GM19395 (cell line): ENCODE measurements at regions not wholly inside any gene's neighbourhood (a gene's known extent, or its start where the extent isn't known, plus 50 kb on each side); places are given as distances from the start of the nearest gene placed in this dataset.

Experiments
- ATAC-seq: cut with Tn5 transposase; IDR thresholded peaks from one replicate; pipeline ENCODE4 v1.9.1; 2021; ENCODE audit warnings: mild to moderate bottlenecking, moderate library complexity; ENCODE audit not compliant: unreplicated experiment

DNA sequence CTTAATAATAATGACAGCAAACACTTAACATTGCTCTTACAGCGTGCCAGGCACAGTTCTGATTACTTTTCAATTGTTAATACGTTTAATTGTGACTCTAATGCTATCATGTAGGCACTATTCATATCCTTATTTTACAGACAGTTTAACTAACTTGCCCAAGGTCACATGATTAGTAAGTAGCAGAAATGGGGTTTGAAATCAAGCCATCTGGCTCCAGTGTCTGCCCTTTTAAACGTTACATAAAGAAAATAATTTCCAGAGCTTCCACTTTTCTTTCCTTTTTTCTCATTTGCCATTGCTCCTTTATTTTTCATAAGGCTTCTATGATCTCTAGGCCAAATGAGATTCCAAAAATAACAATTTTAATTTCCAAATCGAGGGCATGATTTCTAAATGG lies 50.6 kb upstream of the IKZF2 start:
- ATAC-seq, result no peak

DNA sequence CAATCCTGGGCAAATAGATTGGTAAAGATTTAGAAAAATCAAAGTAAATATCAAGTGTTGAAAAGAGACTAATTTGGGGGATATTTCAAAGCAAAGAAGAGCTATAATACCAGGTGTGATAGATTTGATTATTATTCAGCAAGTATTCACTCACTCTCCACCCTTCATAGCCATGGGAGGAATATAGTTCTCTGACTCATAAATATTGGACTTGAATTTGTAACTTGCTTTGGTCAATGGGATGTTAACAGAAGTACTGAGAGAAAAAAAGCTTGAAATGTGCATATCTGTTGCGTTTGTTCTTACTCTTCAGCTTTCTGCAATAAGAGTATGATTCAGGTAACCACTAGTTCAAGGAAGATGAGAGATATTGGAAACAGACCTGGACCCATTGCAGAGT lies 54.5 kb upstream of the IKZF2 start:
- ATAC-seq, result no peak

DNA sequence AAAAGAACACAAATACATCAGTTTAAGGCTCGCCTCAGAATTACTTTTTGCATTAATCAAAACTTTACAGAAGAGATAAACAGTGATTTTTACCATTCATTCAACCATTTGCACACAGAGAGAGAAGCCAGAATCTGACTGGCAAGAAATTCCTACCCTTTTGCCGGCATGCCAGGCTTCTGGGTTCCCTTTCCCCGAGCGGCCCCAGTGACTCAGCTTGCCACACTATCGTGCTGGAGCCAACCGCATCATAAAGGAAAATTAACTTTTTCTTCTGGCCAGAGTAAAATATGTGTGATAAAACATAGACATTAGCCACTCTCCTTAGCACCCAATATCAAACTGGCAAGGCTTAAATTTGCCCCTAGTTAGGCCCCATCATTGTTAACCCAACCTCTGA lies 61.8 kb upstream of the IKZF2 start:
- ATAC-seq, result no peak

DNA sequence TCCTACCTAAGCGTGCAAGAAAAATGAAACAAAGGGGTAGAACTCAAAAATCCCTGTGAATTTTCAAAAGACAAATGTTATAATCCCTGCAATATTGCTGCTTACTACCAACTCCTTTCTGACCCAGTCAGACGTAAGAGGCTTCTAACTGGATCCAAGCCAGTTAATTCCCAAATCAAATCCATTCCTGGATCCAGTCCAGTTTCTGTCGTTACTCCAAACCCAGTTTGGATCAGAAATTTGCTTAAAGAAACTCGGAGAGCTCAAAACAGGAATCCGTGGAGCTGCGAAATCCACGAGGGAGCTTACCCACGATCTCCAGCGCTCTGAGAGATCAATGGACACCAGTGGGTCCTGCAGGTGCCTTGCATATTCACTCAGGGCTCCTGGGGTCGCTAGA lies 62.8 kb upstream of the IKZF2 start:
- ATAC-seq, result no peak

DNA sequence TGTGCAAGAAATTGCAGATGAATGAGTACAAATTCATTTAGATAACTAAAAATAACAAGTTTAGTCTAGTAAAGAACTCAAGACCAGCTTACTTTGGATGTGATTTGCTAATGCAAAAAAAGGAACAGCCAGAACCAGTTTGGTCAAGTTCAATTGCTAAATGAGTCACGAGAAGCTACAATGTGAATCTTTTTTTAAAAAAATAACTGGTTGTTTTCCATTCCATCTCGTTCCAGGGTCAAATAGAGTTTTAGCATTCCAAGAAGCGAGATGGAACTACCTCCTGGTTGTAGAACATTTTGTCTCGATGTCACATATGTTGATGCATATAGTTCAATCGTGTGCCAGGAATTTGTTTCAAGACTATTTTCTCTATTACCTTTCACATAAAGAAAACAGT lies 65.0 kb upstream of the IKZF2 start:
- no peak for ATAC-seq

DNA sequence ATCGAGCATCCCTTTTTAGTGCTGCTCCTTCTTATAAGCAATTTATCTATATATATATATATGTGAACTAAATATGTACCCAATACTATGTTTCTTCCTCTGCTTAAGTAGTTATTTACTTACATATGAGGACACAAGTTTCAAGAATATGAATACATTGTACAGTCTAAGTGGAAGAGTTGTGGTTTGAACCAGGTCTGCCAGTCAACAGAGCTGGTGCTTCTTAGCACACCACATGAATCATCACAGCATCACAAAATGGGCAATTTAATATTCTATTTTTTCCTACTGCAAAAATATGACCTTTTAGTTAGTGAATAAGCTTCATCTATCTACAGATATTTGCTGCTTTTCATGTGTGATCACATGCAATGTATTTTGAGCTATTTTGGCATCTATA lies 64.4 kb upstream of the SPAG16 start:
- ATAC-seq, result no peak

DNA sequence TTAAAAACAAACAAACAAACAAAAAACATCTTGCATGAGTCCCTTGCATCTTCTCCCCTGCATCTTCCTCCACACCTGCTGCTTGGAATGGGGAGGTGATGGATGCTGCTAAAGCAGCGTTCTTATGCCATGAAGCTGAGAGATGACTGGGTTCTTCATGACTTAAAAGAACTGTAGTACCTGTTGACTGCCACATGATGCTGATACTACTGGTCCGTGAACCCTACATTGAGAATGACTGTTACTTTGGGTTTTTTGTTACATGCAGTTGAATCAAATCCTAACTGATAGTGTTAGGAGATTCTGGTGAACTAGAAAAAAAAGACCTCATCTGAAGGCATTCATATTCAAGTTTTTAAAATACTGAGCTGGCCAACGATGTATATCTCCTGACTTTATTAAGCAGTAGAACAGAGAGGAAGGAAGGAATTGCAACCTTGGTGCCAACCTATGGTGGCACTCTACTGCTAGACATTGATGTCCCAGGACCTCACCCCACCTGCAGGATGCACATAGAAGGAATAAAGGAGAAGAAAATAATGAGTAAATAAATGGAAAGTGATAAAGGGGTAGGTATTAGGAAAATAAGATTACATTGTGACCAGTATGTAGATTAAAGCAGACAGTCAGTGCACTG lies 63.2 kb upstream of the SPAG16 start:
- ATAC-seq, result peak; percentile 75

DNA sequence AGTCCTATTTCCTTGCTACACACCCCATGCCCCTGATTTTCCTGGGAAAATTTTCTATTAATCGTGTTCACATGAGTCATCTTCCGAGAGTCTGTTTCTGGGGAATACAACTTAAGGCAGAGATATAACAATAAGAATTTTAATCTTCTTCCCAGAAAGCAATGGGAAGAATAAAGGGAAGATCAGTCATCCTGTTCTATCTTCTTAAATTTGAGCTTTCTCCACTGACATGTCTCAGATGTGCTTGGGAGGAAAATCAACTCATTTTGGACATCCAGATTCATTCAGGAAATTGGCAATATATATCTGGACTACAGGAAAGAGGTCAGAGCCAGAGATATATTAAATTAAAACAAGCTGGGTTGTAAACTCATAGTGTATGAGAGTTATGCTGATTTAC lies 62.3 kb upstream of the SPAG16 start:
- ATAC-seq, result no peak

DNA sequence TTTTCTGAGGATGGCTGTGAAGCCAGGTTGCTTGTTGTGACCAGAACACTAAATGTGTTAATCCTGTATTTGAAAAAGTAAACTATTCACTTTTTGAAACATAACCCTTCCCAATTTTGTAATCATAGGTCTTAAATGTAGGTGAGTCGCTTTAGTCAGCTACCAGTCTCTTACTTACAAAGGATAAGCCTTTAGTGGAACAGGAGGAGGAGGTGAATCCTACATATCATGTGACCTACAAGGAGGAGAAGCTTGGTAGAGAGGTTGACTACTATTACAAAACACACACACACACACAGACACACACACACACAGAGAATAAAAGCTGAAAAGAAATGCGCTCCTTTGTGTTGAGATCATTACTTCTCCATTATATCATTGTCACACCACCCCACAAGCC lies 59.9 kb upstream of the SPAG16 start:
- ATAC-seq, result no peak

DNA sequence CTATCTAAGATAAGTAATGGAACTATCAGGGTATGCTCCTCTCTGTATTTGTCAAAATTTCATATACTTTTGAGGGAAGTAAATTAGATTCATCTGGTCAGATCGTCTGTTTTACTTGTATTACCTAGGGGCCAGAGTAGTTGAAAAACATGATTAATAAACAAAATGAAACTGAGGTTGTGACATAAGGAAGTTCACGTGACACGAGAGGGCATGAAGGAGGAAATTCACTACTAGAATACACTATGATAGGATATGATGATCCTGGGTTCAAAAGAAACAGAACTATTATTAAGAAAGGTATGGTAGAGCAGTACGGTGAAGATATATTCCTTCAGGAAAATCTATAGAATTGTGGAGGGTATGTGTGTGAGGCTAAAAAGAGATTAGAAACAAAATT lies 58.4 kb upstream of the SPAG16 start:
- no peak for ATAC-seq

DNA sequence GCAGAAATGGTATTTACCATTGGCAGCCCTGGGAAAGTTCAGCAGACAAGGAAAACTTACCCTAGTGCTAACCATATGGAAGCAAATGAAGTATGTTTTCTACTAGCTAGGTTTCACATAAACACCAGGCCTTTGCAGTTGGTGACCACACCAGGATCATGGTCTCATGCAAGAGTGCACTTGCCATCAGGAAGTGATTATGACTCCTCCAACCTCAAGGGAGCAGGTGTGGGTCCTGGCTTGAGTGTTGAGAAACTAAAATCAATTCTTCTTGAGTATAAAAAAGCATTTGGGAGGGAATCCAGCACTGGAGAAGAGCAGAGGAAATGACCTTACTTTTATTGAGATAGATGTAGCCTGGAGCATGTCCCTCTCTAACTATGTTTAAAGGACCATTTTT lies 56.8 kb upstream of the SPAG16 start:
- peak; percentile 94 for ATAC-seq

DNA sequence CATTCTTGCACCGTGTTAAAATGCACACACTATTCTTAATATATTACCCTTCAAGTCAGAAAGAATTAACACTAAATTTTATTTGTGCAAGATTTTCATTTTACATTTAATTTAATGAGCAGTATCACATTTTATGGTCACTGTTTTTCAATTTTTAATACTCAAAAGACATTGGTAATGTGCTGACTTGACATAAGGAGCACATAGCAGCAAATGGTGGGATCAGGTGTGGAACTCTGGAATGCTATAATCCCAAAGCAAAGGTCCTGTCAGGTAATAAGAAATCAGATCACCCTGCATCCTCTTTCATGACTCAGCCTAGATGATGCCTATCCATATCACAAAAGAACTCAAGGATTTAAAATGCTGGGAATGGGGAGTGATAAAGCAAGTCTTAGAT lies 55.6 kb upstream of the SPAG16 start:
- no peak for ATAC-seq

DNA sequence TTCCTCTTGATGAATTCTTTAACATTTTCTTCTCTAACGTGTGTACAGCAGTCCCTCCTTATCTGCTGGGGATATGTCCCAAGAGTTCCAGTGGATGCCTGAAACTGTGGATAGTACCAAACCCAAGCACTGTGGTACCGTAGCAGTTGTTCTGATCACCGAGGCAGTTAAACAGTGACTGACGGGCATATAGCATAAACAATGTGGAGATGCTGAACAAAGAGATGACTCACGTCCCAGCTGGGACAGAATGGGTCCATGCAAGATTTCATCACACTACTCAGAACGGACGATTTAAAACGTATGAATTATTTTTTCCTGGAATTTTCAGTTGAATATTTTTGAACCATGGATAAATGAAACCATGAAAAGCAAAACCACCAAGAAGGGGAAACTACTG lies 54.5 kb upstream of the SPAG16 start:
- ATAC-seq, result peak; percentile 14

DNA sequence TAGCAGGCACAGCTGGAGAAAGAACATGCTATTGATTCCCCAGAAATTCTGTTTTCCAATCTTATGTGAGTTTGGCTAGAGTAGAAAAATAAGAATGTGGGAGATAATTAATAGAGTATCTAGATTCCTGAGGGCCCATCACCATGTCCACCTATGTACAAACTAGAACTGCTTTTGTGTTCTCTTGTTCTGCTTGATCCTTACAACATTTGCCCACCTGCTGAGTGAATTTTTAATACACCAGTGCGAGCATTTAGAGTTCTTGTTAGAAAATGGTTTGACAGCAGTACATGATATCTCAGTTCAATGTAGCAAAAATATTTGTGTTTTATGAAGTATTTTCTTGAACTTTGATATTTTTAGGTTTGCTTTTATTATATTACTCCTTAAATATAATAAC lies 52.3 kb upstream of the SPAG16 start:
- ATAC-seq, result no peak

DNA sequence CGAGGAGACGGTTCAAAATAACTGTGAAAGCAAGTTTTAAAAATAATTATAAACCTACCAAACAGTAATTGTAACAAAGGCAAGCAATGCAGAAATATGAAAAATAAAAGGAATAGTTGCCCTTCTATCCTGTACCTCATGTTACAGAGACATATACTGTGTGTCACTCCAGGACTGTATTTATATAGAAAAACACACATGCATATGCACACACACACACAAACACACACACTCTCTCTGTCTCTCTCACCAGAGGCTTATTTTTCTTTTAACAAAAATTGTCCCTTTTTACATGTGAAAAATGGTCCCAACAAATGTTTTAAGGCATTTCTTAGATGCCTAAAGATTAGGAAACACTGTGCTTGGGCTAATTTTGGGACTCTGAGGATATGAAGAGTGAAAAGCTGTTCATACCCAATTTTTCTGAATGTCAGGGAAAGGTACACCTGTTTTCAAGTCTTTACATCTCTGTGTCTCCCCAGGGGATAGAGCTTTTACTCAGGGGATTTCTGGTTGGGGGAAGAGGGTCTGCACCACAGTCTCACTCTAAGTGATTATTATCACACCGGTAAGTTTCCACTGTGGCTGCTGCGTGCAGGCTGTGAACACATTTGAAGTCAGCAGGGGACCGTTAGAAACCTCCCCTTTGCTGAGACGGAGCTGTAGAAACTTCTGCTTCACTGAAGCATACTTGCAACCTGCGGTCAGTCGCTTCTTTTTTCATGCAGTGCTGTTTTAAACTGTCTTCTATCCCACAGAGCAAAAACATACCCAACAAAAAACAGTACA lies 51.4 kb upstream of the SPAG16 start:
- peak; percentile 90 for ATAC-seq

DNA sequence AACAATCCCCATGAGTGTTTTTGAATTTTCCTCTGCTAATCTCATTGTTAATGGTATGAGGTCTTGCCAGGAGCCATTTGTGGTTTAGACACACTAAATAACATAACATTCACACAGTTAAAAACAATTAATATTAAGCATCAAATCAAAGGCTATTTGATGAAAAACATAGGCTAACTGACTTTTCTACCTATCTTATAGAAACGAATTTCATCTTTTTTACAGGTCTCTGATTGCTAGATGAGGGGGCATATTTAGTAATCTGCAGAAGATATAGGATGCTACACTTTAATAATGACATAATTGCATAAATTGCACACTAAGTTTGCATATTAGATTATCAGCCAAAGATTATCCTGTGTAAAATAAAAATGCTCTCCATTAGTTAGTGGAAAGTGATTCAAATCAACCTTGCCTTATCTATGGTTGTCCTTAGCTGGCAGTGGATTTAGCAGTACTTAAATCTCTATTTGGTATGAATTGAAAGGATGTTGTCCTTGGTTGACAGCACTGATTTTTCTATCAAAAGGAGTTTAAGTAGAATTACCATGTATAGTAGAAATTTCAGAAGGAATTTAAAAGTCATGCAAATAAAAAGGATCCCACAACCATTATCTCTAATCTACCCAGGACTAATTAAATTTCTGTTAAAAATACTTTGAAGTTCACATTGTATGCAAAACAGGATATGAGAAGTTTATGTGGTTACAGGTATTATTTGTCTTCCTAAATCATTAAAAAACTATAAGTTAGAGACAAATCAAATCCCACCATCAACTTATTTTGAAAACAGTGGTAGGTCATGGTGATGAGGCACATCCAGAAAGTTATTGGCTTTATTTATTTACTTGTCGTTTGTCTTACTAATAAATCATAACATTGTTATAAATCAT lies 50.6 kb upstream of the SPAG16 start:
- no peak for ATAC-seq
